NB4 (cell line): ENCODE measurements at regions not wholly inside any gene's neighbourhood (a gene's known extent, or its start where the extent isn't known, plus 50 kb on each side); places are given as distances from the start of the nearest gene placed in this dataset.

Experiments
- DNase-seq: peaks from one replicate; pipeline ENCODE4 v3.0.0; 2010; ENCODE audit warnings: low read depth
- H3K4me3 ChIP-seq: one replicate; pipeline ENCODE4 v1.5.1; 2011; ENCODE audit warnings: mild to moderate bottlenecking, low read depth, low read length, moderate library complexity
- MYC ChIP-seq: IDR thresholded peaks from 2 replicates; pipeline ENCODE4 v1.6.1; 2011; ENCODE audit warnings: low read depth, low read length
- POLR2A ChIP-seq: IDR thresholded peaks from 2 replicates; pipeline ENCODE4 v1.6.1; 2011; ENCODE audit warnings: mild to moderate bottlenecking; ENCODE audit not compliant: insufficient read length; ENCODE audit errors: extremely low read depth
- TF ChIP-seq, protein P1 (sequence below): IDR thresholded peaks from 2 replicates; pipeline ENCODE4 v1.6.1; 2011; ENCODE audit warnings: low read depth, low read length
- TF ChIP-seq, protein P2 (sequence below): IDR thresholded peaks from one replicate; pipeline ENCODE4 v1.5.1; 2012; ENCODE audit warnings: low read depth, low read length

DNA sequence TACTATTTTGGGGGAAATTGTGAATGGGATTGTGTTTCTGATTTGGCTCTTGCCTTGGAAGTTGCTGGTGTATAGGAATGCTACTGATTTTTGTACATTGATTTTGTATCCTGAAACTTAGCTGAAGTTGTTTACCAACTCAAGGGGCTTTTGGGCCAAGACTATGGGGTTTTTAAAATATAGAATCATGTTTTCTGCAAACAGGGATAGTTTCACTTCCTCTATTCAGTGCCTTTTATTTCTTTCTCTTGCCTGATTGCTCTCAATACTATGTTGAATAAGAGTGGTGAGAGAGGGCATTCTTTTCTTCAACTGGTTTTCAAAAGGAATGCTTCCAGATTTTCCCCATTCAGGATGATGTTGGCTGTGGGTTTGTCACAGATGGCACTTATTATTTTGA lies 1383.8 kb upstream of the ACVR2A start:
- TF ChIP-seq MYC: no peak
- H3K4me3 ChIP-seq: no peak overlapping the region
- peak; percentile 6 for DNase-seq

DNA sequence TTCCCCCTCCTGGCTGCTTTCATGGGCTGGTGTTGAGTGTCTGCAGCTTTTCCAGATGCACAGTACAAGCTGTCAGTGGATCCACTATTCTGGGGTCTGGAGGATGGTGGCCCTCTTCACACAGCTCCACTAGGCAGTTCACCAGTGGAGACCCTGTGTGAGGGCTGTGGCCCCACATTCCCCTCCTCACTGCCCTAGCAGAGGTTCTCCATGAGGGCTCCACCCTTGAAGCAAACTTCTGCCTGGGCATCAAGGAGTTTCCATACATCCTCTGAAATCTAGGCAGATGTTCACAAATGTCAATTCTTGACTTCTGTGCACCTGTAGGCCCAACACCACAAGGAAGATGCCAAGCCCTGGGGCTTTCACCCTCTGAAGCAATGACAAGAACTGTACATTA lies 1386.2 kb upstream of the ACVR2A start:
- H3K4me3 ChIP-seq: no peak overlapping the region
- TF ChIP-seq POLR2A: no peak
- no peak for TF ChIP-seq MYC
- TF ChIP-seq, protein P1, sequence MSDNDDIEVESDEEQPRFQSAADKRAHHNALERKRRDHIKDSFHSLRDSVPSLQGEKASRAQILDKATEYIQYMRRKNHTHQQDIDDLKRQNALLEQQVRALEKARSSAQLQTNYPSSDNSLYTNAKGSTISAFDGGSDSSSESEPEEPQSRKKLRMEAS: no peak
- TF ChIP-seq, protein P2, sequence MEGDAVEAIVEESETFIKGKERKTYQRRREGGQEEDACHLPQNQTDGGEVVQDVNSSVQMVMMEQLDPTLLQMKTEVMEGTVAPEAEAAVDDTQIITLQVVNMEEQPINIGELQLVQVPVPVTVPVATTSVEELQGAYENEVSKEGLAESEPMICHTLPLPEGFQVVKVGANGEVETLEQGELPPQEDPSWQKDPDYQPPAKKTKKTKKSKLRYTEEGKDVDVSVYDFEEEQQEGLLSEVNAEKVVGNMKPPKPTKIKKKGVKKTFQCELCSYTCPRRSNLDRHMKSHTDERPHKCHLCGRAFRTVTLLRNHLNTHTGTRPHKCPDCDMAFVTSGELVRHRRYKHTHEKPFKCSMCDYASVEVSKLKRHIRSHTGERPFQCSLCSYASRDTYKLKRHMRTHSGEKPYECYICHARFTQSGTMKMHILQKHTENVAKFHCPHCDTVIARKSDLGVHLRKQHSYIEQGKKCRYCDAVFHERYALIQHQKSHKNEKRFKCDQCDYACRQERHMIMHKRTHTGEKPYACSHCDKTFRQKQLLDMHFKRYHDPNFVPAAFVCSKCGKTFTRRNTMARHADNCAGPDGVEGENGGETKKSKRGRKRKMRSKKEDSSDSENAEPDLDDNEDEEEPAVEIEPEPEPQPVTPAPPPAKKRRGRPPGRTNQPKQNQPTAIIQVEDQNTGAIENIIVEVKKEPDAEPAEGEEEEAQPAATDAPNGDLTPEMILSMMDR: no peak
- no peak for DNase-seq

DNA sequence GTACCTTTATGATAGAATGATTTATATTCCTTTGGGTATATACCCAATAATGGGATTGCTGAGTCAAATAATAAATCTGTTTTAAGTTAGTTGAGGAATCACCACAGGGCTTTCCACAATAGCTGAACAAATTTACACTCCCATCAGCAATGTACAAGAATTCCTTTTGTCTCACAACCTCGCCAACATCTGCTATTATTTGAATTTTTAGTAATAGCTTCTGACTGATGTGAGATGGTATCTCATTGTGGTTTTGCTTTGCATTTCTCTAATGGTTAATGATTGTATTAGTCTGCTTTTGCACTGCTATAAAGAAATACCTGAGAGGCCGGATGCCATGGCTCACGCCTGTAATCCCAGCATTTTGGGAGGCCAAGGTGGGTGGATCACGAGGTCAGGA lies 1387.6 kb upstream of the ACVR2A start:
- H3K4me3 ChIP-seq: no peak overlapping the region
- DNase-seq: no peak
- TF ChIP-seq POLR2A (no peak), MYC (no peak)
- TF ChIP-seq, protein P1: no peak
- TF ChIP-seq, protein P2: no peak

DNA sequence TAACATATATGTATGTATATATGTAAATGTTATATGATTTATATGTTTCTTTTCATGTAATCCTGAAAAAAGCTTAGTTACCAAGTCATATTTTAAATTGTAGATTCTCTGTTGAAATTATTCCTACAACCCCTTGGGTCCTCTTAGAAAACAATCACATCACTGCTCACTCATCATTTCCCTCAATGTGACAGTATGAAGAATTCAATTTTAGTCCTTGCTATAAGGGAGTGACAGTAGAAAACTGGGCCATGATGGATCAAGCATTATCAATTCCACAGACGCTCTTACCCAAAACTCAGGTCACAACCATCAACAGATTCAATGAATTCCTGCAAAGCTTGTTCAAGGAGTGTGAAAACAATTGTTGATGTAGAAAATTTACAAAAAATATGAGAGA lies 1389.5 kb upstream of the ACVR2A start:
- DNase-seq: no peak
- TF ChIP-seq MYC: no peak
- TF ChIP-seq, protein P2: no peak
- no peak for TF ChIP-seq POLR2A
- TF ChIP-seq, protein P1: no peak
- no peak overlapping the region for H3K4me3 ChIP-seq

DNA sequence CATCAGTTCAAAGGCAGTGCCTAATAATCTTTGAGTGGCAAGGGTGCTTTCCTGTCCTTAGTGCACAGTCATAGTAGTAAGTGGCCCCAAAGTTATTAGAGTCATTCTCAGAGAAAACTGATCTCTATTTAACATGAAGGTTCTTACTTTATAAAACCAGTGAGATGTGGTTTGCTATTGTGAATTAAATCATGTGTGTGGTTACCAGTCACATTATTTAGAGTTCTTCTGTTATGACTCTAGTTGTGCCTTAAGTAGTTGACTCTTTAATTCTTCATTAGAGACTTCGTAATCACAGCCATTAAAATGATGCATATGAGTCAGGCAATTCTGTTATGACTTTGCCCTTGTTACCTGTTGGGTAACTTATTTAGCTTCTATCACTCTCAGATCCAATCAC lies 1392.9 kb upstream of the ACVR2A start:
- TF ChIP-seq, protein P1: no peak
- TF ChIP-seq POLR2A: no peak
- TF ChIP-seq MYC: no peak
- TF ChIP-seq, protein P2: no peak
- no peak for DNase-seq
- no peak overlapping the region for H3K4me3 ChIP-seq

DNA sequence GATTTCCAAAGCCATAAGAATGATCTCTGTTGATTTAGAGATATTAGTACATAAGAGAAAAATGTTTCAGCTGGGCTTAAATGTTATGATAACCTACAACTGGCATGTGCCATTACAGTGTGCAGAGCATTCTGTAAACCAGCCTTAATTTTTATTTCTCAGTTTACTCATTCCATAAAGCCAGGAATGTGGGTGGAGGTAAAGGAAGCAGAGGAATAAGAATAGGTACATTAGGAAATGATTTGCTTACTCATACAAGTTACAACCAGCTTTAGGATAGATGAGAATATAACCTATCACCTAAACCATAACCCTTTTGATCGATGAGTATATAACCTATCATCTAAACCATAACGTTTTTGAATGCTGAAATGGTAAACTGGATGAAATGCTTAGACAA lies 1394.7 kb upstream of the ACVR2A start:
- TF ChIP-seq, protein P2: no peak
- TF ChIP-seq, protein P1: no peak
- no peak for TF ChIP-seq MYC
- H3K4me3 ChIP-seq: no peak overlapping the region
- no peak for DNase-seq
